K562 (cell line): ENCODE measurements at regions not wholly inside any gene's neighbourhood (a gene's known extent, or its start where the extent isn't known, plus 50 kb on each side); places are given as distances from the start of the nearest gene placed in this dataset.

Experiments
- ATAC-seq: fragments of 200-7000 bp; cut with Tn5 transposase; 3 replicates; pipeline ENCODE4 v1.9.1; 2020; ENCODE audit warnings: moderate library complexity
- BruUV-seq: library from RNA; stranded (reverse); fragments of 400-500 nt; replicated peaks from 2 replicates; lab custom pipeline; 2021; lab: Mats Ljungman, UMichigan
- CTCF ChIA-PET: fragments of 300-600 bp; formaldehyde crosslinking; extraction: SDS; loops from one replicate; lab custom pipeline; 2021; ENCODE audit warnings: low intra/inter-chr PET ratio; lab: Yijun Ruan, JAX
- POLR2A ChIA-PET: fragments of 300-600, 350-650 bp; sonication (Branson Sonifier 250); formaldehyde crosslinking; extraction: SDS; loops from one replicate; lab custom pipeline; 2021; ENCODE audit warnings: antibody characterized with exemption, inconsistent platforms; lab: Yijun Ruan, JAX
- DNase-seq, 4 experiments: peaks; one replicate each; pipeline versions ENCODE4 v3.0.0 to v3.0.0-alpha.2; 2011 to 2018; ENCODE audit warnings: low spot score in 3 of 4, mixed read lengths in 3 of 4; ENCODE audit errors: extremely low read depth in 1 of 4
- FAIRE-seq: peaks from 2 replicates; lab custom pipeline; 2011; peaks lifted over from hg19 to GRCh38; lab: Jason Lieb, UNC
- H2AFZ ChIP-seq: 2 replicates; pipeline ENCODE4 v1.6.0; 2011; ENCODE audit warnings: low read depth, low read length, control low read depth, inconsistent platforms
- H3K27ac ChIP-seq: fragments of 200-600 bp; 3 replicates; pipeline ENCODE4 v1.8.0; 2011; ENCODE audit warnings: low read depth, mild to moderate bottlenecking, control low read depth, inconsistent platforms, low read length, moderate library complexity, mixed read lengths; ENCODE audit errors: extremely low read depth
- H3K27me3 ChIP-seq, 2 experiments: fragments of 300-600 bp in 1 of 2; 2 replicates in 1 of 2; 3 replicates in 1 of 2; pipeline versions ENCODE4 v1.6.0 to v1.8.0; 2011; ENCODE audit warnings: inconsistent platforms in 2 of 2, low read length in 2 of 2, mild to moderate bottlenecking in 1 of 2, mixed read lengths in 1 of 2, moderate library complexity in 1 of 2; ENCODE audit not compliant: control insufficient read depth in 2 of 2, insufficient read depth in 2 of 2
- H3K36me3 ChIP-seq: fragments of 300-600 bp; 3 replicates; pipeline ENCODE4 v1.8.0; 2011; ENCODE audit warnings: mild to moderate bottlenecking, low read length, inconsistent platforms; ENCODE audit not compliant: control insufficient read depth, insufficient read depth
- H3K4me1 ChIP-seq, 2 experiments: fragments of 200-600 bp in 1 of 2; replicated peaks in 1 of 2; 2 replicates in 1 of 2; 3 replicates in 1 of 2; pipeline versions ENCODE4 v1.5.1 to v1.8.0; 2011; ENCODE audit warnings: inconsistent platforms in 2 of 2, low read length in 2 of 2, mild to moderate bottlenecking in 1 of 2, mixed read lengths in 1 of 2, moderate library complexity in 1 of 2; ENCODE audit not compliant: control insufficient read depth in 2 of 2, insufficient read depth in 2 of 2
- H3K4me2 ChIP-seq: 2 replicates; pipeline ENCODE4 v1.6.1; 2011; ENCODE audit warnings: low read length, control low read depth, inconsistent platforms, mixed read lengths; ENCODE audit not compliant: insufficient read depth
- H3K4me3 ChIP-seq: fragments of 200-600 bp; sonication (generic), shearing (Covaris generic); 2 replicates; pipeline ENCODE4 v1.5.1; 2016; ENCODE audit warnings: control low read depth, inconsistent platforms
- H3K79me2 ChIP-seq: fragments of 200-600 bp; 3 replicates; pipeline ENCODE4 v1.8.0; 2011; ENCODE audit warnings: low read length, inconsistent platforms; ENCODE audit not compliant: control insufficient read depth, insufficient read depth
- H3K9ac ChIP-seq, 2 experiments: 2 replicates each; pipeline versions ENCODE4 v1.6.0 to v1.6.1; 2011; ENCODE audit warnings: low read depth in 2 of 2, low read length in 2 of 2, control low read depth in 1 of 2, inconsistent platforms in 1 of 2, mild to moderate bottlenecking in 1 of 2, mixed read lengths in 1 of 2; ENCODE audit not compliant: insufficient read depth in 1 of 2
- H3K9me1 ChIP-seq: one replicate; pipeline ENCODE4 v1.6.0; 2011; ENCODE audit warnings: inconsistent platforms, mild to moderate bottlenecking, low read length, moderate library complexity; ENCODE audit not compliant: control insufficient read depth, insufficient read depth
- H3K9me3 ChIP-seq: replicated peaks from 2 replicates; pipeline ENCODE4 v1.5.1; 2011; ENCODE audit warnings: low read depth, low read length, inconsistent platforms; ENCODE audit not compliant: control insufficient read depth, insufficient read depth
- H4K20me1 ChIP-seq: replicated peaks from 2 replicates; pipeline ENCODE4 v1.6.1; 2011; ENCODE audit warnings: low read length, inconsistent platforms, mixed read lengths; ENCODE audit not compliant: control insufficient read depth, insufficient read depth
- ATF2 ChIP-seq: sonication (generic); formaldehyde crosslinking; IDR thresholded peaks from 2 replicates; pipeline ENCODE4 v1.8.1; 2022; ENCODE audit warnings: missing genetic modification reagents
- BRF2 ChIP-seq: IDR thresholded peaks from 3 replicates; pipeline ENCODE4 v1.6.1; 2011; ENCODE audit warnings: borderline replicate concordance, mild to moderate bottlenecking; ENCODE audit not compliant: insufficient read length, insufficient read depth
- FUS ChIP-seq: fragments of 200-400 bp; formaldehyde crosslinking; optimal IDR thresholded peaks from 2 replicates; pipeline ENCODE3; 2017; ENCODE audit warnings: low read depth, low read length
- KDM5B ChIP-seq: fragments of 200-600 bp; sonication (generic); IDR thresholded peaks from 2 replicates; pipeline ENCODE4 v1.6.1; 2012; ENCODE audit warnings: low read depth, mild to moderate bottlenecking, moderate library complexity, low read length, control low read depth, inconsistent platforms; ENCODE audit not compliant: insufficient replicate concordance
- MIER1 ChIP-seq: fragments of 450-650 bp; IDR thresholded peaks from 2 replicates; pipeline ENCODE4 v1.6.1; 2016; ENCODE audit warnings: antibody characterized with exemption, mild to moderate bottlenecking, low read depth
- PPARD ChIP-seq: fragments of 250-450 bp; sonication (Bioruptor Pico); IDR thresholded peaks from 2 replicates; pipeline ENCODE4 v1.8.0; 2022; ENCODE audit warnings: inconsistent platforms, mild to moderate bottlenecking, moderate library complexity
- RHOXF2B ChIP-seq: fragments of 250-450 bp; sonication (Bioruptor Pico); conservative IDR thresholded peaks from 2 replicates; pipeline ENCODE4 v1.5.1; 2021
- TFAM ChIP-seq: fragments of 250-450 bp; sonication (Bioruptor Pico); conservative IDR thresholded peaks from 2 replicates; pipeline ENCODE4 v1.5.0; 2021; ENCODE audit warnings: mild to moderate bottlenecking, moderate library complexity
- TFE3 ChIP-seq: fragments of 450-650 bp; formaldehyde crosslinking; IDR thresholded peaks from 2 replicates; pipeline ENCODE4 v1.4.0; 2020; ENCODE audit warnings: mild to moderate bottlenecking, mixed read lengths
- ZBTB2 ChIP-seq: fragments of 450-650 bp; IDR thresholded peaks from 2 replicates; pipeline ENCODE4 v1.6.1; 2016; ENCODE audit warnings: antibody characterized with exemption
- ZNF133 ChIP-seq: fragments of 250-450 bp; sonication (Bioruptor Pico); IDR thresholded peaks from 2 replicates; pipeline ENCODE4 v1.4.0; 2020; ENCODE audit warnings: mild to moderate bottlenecking
- ZNF695 ChIP-seq: fragments of 450-650 bp; formaldehyde crosslinking; IDR thresholded peaks from 2 replicates; pipeline ENCODE4 v1.4.0; 2020; ENCODE audit warnings: mild to moderate bottlenecking, moderate library complexity
- ZNF77 ChIP-seq: fragments of 250-450 bp; sonication (Bioruptor Pico); IDR thresholded peaks from 2 replicates; pipeline ENCODE4 v1.5.0; 2020
- WGBS: fragments of 100-300 bp; shearing (Covaris generic); methylation state at CpG from one replicate; pipeline ENCODE4 v1.1.6; 2016; ENCODE audit warnings: low coverage, mixed read lengths; ENCODE audit not compliant: insufficient coverage; ENCODE audit errors: missing lambda C conversion rate; 5-methylcytosine and 5-hydroxymethylcytosine counted together
- in situ Hi-C: fragments of 300-500 bp; cut with MboI; formaldehyde crosslinking; loops from 4 replicates; pipeline ENCODE4 v1.15.0; 2018; ENCODE audit warnings: inconsistent platforms, mixed read lengths
- intact Hi-C: fragments of 100-400 bp; cut with micrococcal nuclease; formaldehyde crosslinking; loops from 2 replicates; pipeline ENCODE4 v1.14.2; 2022

- intact Hi-C loops = no loop called here
- no peak overlapping the region for H3K4me3 ChIP-seq
- H3K4me1 ChIP-seq = peaks cover 0 to 5% of the 10 kb centered on the region in 2 experiments; a peak in 1 of 5 replicates
- ATAC-seq = no peak
- ChIA-PET POLR2A (no interaction called here), CTCF (no interaction called here)
- DNase-seq = no peak
- H3K27ac ChIP-seq = no peak overlapping the region
- H3K27me3 ChIP-seq = peaks cover 21 to 56% of the 10 kb centered on the region in 2 experiments; a peak in 4 of 5 replicates
- no peak overlapping the region for H3K9ac ChIP-seq
- no peaks in the 10 kb centered on the region; the same call in 1 of the 2 replicates for H4K20me1 ChIP-seq
- H3K79me2 ChIP-seq = no peaks in the 10 kb centered on the region
- TF ChIP-seq RHOXF2B (CRISPR knock-in tag) (no peak), ZNF77 (CRISPR knock-in tag) (no peak), TFAM (CRISPR knock-in tag) (no peak), ZNF133 (CRISPR knock-in tag) (no peak), BRF2 (no peak), ZBTB2 (no peak), MIER1 (no peak), TFE3 (CRISPR knock-in tag) (no peak), FUS (no peak), PPARD (CRISPR knock-in tag) (no peak), KDM5B (no peak), ZNF695 (CRISPR knock-in tag) (no peak), ATF2 (CRISPR knock-in tag) (no peak)
- H3K36me3 ChIP-seq = no peaks in the 10 kb centered on the region
- BruUV-seq = no TSS peak
- in situ Hi-C loops = no loop called here
- FAIRE-seq = no peak
- no peak overlapping the region for H2AFZ ChIP-seq
- H3K4me2 ChIP-seq = no peak overlapping the region
- 2% methylated on average over 3 of the region's 3 CpGs for WGBS
- H3K9me1 ChIP-seq = no peaks in the 10 kb centered on the region
- H3K9me3 ChIP-seq = no peaks in the 10 kb centered on the region
Observed at GRCh38 chr2:15840148-15840547, 100.2 kb upstream of the MYCN start.
